HG03442 (cell line): ENCODE measurements at regions not wholly inside any gene's neighbourhood (a gene's known extent, or its start where the extent isn't known, plus 50 kb on each side); places are given as distances from the start of the nearest gene placed in this dataset.

ENCODE experiments used
- ATAC-seq: cut with Tn5 transposase; IDR thresholded peaks from one replicate; pipeline ENCODE4 v1.9.1; 2021; ENCODE audit warnings: mild to moderate bottlenecking, moderate library complexity; ENCODE audit not compliant: unreplicated experiment

GRCh38 chr2:2839393-2839781 is 508.3 kb upstream of the MYT1L start:
- no peak for ATAC-seq

- no peak for ATAC-seq
Observed at GRCh38 chr2:2838548-2838845, 507.4 kb upstream of the MYT1L start.

GRCh38 chr2:2837746-2838547 is 506.9 kb upstream of the MYT1L start:
- no peak for ATAC-seq

GRCh38 chr2:2836343-2837070 is 505.4 kb upstream of the MYT1L start:
- no peak for ATAC-seq

GRCh38 chr2:2834516-2835254 is 503.6 kb upstream of the MYT1L start:
- ATAC-seq = no peak

- no peak for ATAC-seq
Observed at GRCh38 chr2:2834105-2834504, 503.0 kb upstream of the MYT1L start.

GRCh38 chr2:2832657-2833056 is 501.6 kb upstream of the MYT1L start:
- ATAC-seq = no peak

GRCh38 chr2:2831633-2832032 is 500.6 kb upstream of the MYT1L start:
- ATAC-seq = no peak

GRCh38 chr2:2830576-2830975 is 499.5 kb upstream of the MYT1L start:
- ATAC-seq = no peak

- ATAC-seq = no peak
Observed at GRCh38 chr2:2828774-2829368, 497.8 kb upstream of the MYT1L start.

- ATAC-seq = no peak
Observed at GRCh38 chr2:2827761-2828221, 496.7 kb upstream of the MYT1L start.

GRCh38 chr2:2827046-2827636 is 496.1 kb upstream of the MYT1L start:
- ATAC-seq = no peak

- no peak for ATAC-seq
Observed at GRCh38 chr2:2826621-2827020, 495.5 kb upstream of the MYT1L start.

- ATAC-seq = no peak
Observed at GRCh38 chr2:2826209-2826551, 495.1 kb upstream of the MYT1L start.

GRCh38 chr2:2825516-2826208 is 494.6 kb upstream of the MYT1L start:
- ATAC-seq = no peak

GRCh38 chr2:2825062-2825461 is 494.0 kb upstream of the MYT1L start:
- no peak for ATAC-seq

- ATAC-seq = no peak
Observed at GRCh38 chr2:2824588-2824987, 493.5 kb upstream of the MYT1L start.

GRCh38 chr2:2823061-2823753 is 492.1 kb upstream of the MYT1L start:
- no peak for ATAC-seq

GRCh38 chr2:2822143-2822542 is 491.1 kb upstream of the MYT1L start:
- no peak for ATAC-seq

GRCh38 chr2:2812648-2813047 is 481.6 kb upstream of the MYT1L start:
- no peak for ATAC-seq
